Natural killer cell (primary cell): ENCODE measurements at regions not wholly inside any gene's neighbourhood (a gene's known extent, or its start where the extent isn't known, plus 50 kb on each side); places are given as distances from the start of the nearest gene placed in this dataset.
A peak's percentile ranks its signal among the peaks of the same experiment; 100 is the strongest.

Source experiments
- ATAC-seq, 3 donors: fragments of 150-1000 bp in 2 of 3; fragments of 200-7000 bp in 1 of 3; cut with Tn5 transposase; 1 replicate in 1 of 3; 2 replicates in 2 of 3; pipeline ENCODE4 v1.10.0; 2021; ENCODE audit warnings: mild to moderate bottlenecking in 2 of 3, moderate library complexity in 2 of 3
- DNase-seq, 2 donors: peaks; one replicate each; pipeline versions ENCODE4 v3.0.0 to v3.0.0-alpha.2; 2013 to 2021; ENCODE audit warnings: mixed read lengths in 1 of 2
- H3K27ac ChIP-seq: one replicate; pipeline ENCODE4 v1.5.1; 2013; ENCODE audit warnings: mild to moderate bottlenecking, low read length
- H3K27me3 ChIP-seq: one replicate; pipeline ENCODE4 v1.6.1; 2013; ENCODE audit warnings: low read length; ENCODE audit not compliant: control insufficient read depth, insufficient read depth
- H3K36me3 ChIP-seq: one replicate; pipeline ENCODE4 v1.6.1; 2013; ENCODE audit warnings: low read length; ENCODE audit not compliant: control insufficient read depth, insufficient read depth
- H3K4me1 ChIP-seq: one replicate; pipeline ENCODE4 v1.6.1; 2013; ENCODE audit warnings: low read length; ENCODE audit not compliant: control insufficient read depth, insufficient read depth
- H3K4me3 ChIP-seq: one replicate; pipeline ENCODE4 v1.5.1; 2013; ENCODE audit warnings: low read length
- H3K9me3 ChIP-seq: one replicate; pipeline ENCODE4 v1.6.1; 2013; ENCODE audit warnings: low read length; ENCODE audit not compliant: control insufficient read depth, insufficient read depth
- H3K27ac Mint-ChIP-seq, 2 donors: one replicate each; pipeline ENCODE4 v1.8.0; 2022; ENCODE audit warnings: mild to moderate bottlenecking in 2 of 2, mixed read lengths in 2 of 2, moderate library complexity in 1 of 2
- H3K27me3 Mint-ChIP-seq, 2 donors: one replicate each; pipeline ENCODE4 v1.8.0; 2022; ENCODE audit warnings: low read depth in 2 of 2, mixed read lengths in 2 of 2
- H3K36me3 Mint-ChIP-seq: one replicate; pipeline ENCODE4 v1.8.0; 2022; ENCODE audit warnings: mixed read lengths
- H3K4me1 Mint-ChIP-seq, 2 donors: one replicate each; pipeline ENCODE4 v1.8.0; 2022; ENCODE audit warnings: mixed read lengths in 2 of 2
- H3K4me3 Mint-ChIP-seq: one replicate; pipeline ENCODE4 v1.8.0; 2022; ENCODE audit warnings: mild to moderate bottlenecking, moderate library complexity, mixed read lengths
- H3K9me3 Mint-ChIP-seq, 2 donors: one replicate each; pipeline ENCODE4 v1.8.0; 2022; ENCODE audit warnings: mixed read lengths in 2 of 2
- WGBS: methylation state at CpG from one replicate; pipeline ENCODE4 v1.1.7; 2013; ENCODE audit warnings: missing lambda C conversion rate; ENCODE audit not compliant: insufficient coverage; 5-methylcytosine and 5-hydroxymethylcytosine counted together
- intact Hi-C: fragments of 100-400 bp; cut with micrococcal nuclease; formaldehyde crosslinking; loops from one replicate; pipeline ENCODE4 v1.14.2; 2022
- TF ChIP-seq, protein P1 (sequence below): fragments of 200-600 bp; IDR thresholded peaks from one replicate; pipeline ENCODE4 v1.8.0; 2022; ENCODE audit warnings: antibody characterized with exemption

DNA sequence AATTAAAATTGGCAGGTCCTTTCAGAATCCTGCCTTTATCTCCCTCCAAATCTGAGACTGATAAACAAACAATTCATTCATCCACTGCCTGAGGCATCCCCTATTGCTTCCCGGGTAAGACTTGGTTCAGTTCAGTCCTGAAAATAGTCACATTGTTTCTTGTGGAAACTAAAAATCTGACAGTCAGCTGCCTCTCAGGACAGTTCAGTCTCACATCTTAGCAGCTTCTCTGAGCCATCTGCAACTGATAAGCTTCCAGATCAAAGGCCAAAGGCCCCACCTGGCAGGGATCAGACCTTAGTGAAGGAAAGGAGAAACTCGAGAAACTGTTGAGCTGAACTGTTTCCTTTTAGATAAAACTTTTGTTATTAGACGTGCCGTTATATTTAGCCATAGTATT lies 264.5 kb downstream of the IL15 start:
- Histone ChIP-seq H3K4me1 (no peaks in the 10 kb centered on the region), H3K36me3 (no peaks in the 10 kb centered on the region), H3K4me3 (no peak overlapping the region), H3K27me3 (no peaks in the 10 kb centered on the region), H3K27ac (no peak overlapping the region), H3K9me3 (no peaks in the 10 kb centered on the region)
- DNase-seq (no peak), ATAC-seq (no peak)
- Mint-ChIP-seq H3K4me1 (no peaks in the 10 kb centered on the region), H3K27ac (no peak overlapping the region), H3K9me3 (peaks cover 0 to 3% of the 10 kb centered on the region in 2 donors), H3K4me3 (no peak overlapping the region), H3K36me3 (no peaks in the 10 kb centered on the region), H3K27me3 (no peaks in the 10 kb centered on the region)
- WGBS: 82% methylated on average over 4 of the region's 4 CpGs
- TF ChIP-seq, protein P1, sequence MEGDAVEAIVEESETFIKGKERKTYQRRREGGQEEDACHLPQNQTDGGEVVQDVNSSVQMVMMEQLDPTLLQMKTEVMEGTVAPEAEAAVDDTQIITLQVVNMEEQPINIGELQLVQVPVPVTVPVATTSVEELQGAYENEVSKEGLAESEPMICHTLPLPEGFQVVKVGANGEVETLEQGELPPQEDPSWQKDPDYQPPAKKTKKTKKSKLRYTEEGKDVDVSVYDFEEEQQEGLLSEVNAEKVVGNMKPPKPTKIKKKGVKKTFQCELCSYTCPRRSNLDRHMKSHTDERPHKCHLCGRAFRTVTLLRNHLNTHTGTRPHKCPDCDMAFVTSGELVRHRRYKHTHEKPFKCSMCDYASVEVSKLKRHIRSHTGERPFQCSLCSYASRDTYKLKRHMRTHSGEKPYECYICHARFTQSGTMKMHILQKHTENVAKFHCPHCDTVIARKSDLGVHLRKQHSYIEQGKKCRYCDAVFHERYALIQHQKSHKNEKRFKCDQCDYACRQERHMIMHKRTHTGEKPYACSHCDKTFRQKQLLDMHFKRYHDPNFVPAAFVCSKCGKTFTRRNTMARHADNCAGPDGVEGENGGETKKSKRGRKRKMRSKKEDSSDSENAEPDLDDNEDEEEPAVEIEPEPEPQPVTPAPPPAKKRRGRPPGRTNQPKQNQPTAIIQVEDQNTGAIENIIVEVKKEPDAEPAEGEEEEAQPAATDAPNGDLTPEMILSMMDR: no peak
- intact Hi-C loops: no loop called here

DNA sequence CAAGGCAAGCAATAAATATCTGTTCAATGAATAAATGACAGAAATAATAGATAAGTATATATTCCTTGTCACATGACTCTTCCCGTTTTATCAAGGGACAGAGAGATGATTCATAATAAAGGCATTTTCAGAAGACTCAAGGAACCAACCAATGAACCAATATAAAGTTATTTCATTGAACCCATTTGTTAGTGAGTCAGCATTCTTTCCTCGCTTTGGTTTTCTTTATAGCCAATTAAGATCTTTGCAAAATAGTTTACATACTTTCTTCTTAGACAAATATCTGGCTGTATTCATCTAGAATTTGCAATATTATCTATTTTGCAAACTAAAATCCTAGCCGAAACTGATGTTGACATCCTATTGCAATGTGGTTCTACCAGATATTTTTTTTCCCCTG lies 269.4 kb downstream of the IL15 start:
- H3K36me3 Mint-ChIP-seq: no peaks in the 10 kb centered on the region
- ATAC-seq: no peak
- Histone ChIP-seq H3K4me3 (no peak overlapping the region), H3K27me3 (no peaks in the 10 kb centered on the region), H3K36me3 (no peaks in the 10 kb centered on the region), H3K9me3 (no peaks in the 10 kb centered on the region), H3K27ac (no peak overlapping the region), H3K4me1 (no peaks in the 10 kb centered on the region)
- no peaks in the 10 kb centered on the region for H3K27me3 Mint-ChIP-seq
- no peak for DNase-seq
- peaks cover 0 to 2% of the 10 kb centered on the region in 2 donors for H3K9me3 Mint-ChIP-seq
- no peak overlapping the region for H3K4me3 Mint-ChIP-seq
- no peaks in the 10 kb centered on the region for H3K4me1 Mint-ChIP-seq
- H3K27ac Mint-ChIP-seq: no peak overlapping the region
- intact Hi-C loops: no loop called here
- WGBS: 93% methylated on average over 2 of the region's 3 CpGs
- TF ChIP-seq, protein P1: no peak

DNA sequence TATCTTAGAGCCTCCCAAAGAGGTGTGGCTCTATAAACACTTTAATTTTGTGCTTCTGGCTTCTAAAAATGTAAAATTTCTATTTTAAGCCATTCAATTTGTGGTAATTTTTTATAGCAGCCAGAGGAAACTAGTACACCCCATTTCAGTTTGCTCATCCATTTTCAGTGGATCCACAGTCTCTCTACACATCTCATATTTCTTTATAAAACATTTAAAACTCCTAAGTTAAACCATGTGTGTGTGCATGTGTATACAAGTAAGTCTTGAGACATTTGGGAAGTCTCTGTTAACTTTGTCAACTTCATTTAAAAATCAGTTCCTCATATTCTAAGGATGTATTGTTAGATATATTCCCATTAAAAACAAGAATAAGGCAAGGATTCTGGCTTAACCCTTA lies 273.2 kb downstream of the IL15 start:
- no peak overlapping the region for H3K27ac Mint-ChIP-seq
- H3K27ac ChIP-seq: no peak overlapping the region
- no peaks in the 10 kb centered on the region for H3K36me3 Mint-ChIP-seq
- H3K4me3 ChIP-seq: no peak overlapping the region
- H3K4me1 ChIP-seq: no peaks in the 10 kb centered on the region
- no peak for DNase-seq
- H3K27me3 Mint-ChIP-seq: no peaks in the 10 kb centered on the region
- H3K9me3 Mint-ChIP-seq: no peaks in the 10 kb centered on the region
- intact Hi-C loops: no loop called here
- H3K36me3 ChIP-seq: no peaks in the 10 kb centered on the region
- TF ChIP-seq, protein P1: no peak
- no peaks in the 10 kb centered on the region for H3K27me3 ChIP-seq
- no peaks in the 10 kb centered on the region for H3K4me1 Mint-ChIP-seq
- no peak overlapping the region for H3K4me3 Mint-ChIP-seq
- ATAC-seq: no peak
- no peaks in the 10 kb centered on the region for H3K9me3 ChIP-seq

DNA sequence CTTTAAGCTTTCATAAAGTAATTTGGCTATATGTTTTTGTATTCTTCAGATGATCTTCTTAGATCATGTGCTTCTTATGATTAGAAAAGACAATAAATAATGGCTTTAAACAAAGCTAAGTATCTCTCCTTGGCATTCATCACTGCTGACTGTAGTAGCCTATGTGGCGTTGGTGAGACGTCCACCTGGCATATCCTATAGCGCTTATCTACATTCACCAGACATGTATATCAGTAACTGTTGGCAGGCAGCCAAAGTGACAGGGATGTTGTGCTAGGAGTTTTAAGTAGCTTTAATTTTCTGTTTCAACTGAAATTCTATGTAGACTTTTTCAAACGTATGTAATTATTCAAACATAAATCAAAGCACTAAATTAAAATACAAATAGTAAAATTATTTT lies 276.4 kb downstream of the IL15 start:
- intact Hi-C loops: no loop called here
- H3K36me3 Mint-ChIP-seq: no peaks in the 10 kb centered on the region
- ATAC-seq (no peak), DNase-seq (peak in 1 of 2 donors; percentile 7)
- WGBS: 0% methylated on average over 2 of the region's 4 CpGs
- Histone ChIP-seq H3K4me3 (no peak overlapping the region), H3K36me3 (no peaks in the 10 kb centered on the region), H3K9me3 (no peaks in the 10 kb centered on the region), H3K27me3 (no peaks in the 10 kb centered on the region), H3K4me1 (no peaks in the 10 kb centered on the region), H3K27ac (no peak overlapping the region)
- TF ChIP-seq, protein P1: no peak
- no peaks in the 10 kb centered on the region for H3K9me3 Mint-ChIP-seq
- H3K4me1 Mint-ChIP-seq: no peaks in the 10 kb centered on the region
- H3K27ac Mint-ChIP-seq: no peak overlapping the region
- no peaks in the 10 kb centered on the region for H3K27me3 Mint-ChIP-seq
- no peak overlapping the region for H3K4me3 Mint-ChIP-seq
